Glomerular endothelial cell (primary cell): ENCODE measurements at regions not wholly inside any gene's neighbourhood (a gene's known extent, or its start where the extent isn't known, plus 50 kb on each side); places are given as distances from the start of the nearest gene placed in this dataset.
"Not testable (repeated sequence)": the region's sequence is repeated elsewhere in the genome, so short reads cannot be mapped to it uniquely, and the experiment has no call there.

ENCODE experiments used
- DNase-seq: peaks from one replicate; pipeline ENCODE4 v3.0.0-alpha.2; 2011; ENCODE audit warnings: low read depth, low spot score; ENCODE audit errors: extremely low read depth

DNA sequence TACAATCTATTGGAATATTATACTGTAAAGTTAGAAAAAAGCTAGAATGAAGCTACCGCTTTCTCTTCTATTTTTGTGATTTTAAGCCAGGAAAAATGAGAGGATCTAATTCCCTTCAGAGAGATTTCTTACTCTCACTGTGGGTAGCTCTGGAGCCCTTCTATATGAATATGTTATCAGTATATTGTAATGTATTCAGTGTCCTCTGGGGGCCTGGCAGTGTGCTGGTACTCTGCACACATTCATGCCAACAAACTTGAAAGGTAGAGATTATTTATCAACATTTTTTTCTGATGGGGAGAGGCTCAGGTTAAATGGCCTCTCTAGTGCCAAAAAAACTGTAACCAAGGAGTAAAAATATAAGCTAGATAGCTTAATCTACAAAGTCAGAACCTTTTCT lies 292.8 kb downstream of the TTC6 start:
- DNase-seq: no peak

DNA sequence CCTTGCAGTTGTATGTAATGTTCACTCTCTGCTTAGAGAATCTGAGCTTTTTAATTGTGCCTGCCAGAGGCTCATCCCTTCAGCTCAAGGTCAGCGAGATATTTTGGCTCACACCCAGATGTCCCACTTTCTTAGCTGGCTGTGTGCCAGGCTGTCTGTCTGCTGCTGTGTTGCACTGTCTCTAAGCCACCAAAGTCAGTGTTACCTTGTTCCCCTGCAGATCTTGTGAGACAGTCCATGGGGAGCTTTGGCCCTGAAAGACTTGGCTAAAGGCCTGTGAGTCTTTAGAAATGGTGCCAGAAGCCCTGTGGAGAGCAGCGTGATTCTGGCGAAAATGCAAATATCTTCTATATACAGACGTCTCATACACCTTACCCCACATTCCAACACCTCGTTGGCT lies 293.7 kb downstream of the TTC6 start:
- DNase-seq: no peak

DNA sequence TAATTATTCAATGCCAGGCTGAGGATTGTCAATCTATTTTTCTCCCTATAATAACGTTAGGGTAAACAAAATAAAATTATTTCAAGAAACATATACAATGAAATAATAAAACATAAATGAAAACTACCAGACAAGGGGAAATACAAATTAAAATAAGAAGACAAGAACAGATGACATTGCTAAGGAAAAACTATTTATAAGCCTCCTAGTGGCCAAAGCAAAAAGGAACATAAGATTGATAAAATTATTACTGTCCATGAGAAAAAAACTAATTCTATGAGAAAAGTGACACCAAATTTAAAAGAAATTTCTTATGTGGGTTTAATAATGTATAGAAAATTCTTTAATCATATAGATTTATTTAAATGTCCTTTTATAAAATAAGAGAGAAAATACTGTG lies 294.7 kb downstream of the TTC6 start:
- DNase-seq: no peak

DNA sequence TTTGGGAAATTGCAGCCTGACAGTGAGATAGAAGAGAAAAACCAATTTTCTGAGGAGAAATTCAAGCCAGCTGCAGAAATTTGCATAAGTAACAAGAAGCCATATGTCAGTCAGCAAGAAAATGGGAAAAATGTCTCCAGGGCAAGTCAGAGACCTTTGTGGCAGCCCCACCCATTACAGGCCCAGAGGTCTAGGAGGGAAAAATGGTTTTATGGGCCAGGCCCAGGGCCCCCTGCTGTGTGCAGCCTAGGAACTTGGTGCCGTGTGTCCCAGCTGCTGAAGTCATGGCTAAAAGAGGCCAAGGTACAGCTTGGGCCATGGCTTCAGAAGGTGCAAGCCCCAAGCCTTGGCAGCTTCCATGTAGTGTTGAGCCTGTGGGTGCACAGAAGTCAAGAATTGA lies 296.1 kb downstream of the TTC6 start:
- DNase-seq: not testable (repeated sequence)

DNA sequence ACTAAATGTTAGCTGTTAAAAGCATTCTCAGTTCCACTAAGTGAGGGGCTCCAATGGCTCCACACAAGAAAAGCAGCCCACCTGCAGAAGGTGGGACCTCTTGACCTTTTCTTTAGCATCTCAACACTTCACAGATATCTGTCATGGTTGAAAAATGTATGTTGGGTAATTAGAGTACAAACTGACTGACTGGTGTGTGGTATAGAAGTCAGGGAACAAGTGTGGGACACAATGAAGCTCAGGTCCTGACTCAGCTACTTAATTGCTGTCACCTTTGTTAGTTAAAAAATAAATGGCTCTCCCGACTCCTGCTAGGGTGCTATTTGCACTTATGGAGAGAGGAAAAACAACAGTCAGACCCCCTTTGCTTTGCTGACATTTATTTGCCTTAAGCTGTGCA lies 299.0 kb downstream of the TTC6 start:
- DNase-seq: no peak

DNA sequence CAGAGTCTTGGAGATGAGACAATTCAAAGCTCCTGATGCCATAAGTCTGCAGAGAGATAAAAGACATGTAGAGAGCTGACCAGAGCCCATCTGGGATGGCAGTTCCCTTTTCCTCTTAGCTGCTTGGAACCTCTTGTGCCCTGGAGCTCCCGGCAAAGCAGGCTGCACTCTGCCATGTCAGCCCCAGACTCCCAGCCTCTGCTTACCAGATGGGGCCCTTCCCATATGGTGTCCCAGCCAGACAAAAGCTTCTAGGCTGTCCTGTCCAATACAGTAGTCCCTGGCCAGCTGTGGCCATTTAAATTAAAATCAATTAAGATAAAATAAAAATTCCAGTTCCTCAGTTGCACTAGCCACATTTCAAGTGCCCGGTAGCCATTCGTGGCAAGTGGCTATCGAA lies 303.9 kb downstream of the TTC6 start:
- no peak for DNase-seq

DNA sequence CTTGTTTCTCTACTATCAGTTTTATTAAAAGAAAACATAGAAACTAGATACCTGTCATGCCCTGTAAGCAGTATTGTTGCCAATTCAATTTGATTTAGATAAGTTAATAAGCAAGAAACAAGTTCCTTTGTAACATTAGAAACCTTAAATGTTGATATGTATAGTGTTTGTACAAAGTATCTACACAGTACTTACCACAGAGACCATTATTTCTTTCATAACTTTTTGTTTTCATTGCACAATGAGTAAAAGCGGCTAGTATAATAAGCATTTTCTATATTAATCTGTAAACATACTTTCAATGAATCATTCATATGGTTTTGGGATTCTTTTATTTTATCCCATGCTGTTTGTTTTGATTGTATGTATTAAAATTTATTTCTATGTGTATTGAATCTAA lies 305.1 kb downstream of the TTC6 start:
- no peak for DNase-seq

DNA sequence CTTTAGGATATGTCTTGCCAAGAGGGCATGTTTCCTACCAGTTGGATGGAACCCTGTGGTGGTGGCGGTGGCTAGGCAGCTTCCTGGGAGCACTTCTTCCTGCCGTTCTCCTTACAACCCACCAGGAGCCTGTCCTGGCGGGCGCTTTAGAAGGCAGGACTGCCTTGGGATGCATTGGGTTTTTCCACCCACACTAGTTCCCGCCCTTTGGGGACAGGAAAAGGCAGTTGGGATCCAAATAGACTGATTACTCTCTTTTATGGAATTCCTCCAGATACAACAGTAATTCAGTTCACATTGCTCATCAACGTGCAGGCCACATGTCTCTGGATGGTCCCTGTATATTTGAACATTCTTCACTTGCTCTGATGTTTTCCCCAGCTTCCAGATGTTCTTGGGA lies 305.7 kb upstream of the SSTR1 start:
- no peak for DNase-seq

DNA sequence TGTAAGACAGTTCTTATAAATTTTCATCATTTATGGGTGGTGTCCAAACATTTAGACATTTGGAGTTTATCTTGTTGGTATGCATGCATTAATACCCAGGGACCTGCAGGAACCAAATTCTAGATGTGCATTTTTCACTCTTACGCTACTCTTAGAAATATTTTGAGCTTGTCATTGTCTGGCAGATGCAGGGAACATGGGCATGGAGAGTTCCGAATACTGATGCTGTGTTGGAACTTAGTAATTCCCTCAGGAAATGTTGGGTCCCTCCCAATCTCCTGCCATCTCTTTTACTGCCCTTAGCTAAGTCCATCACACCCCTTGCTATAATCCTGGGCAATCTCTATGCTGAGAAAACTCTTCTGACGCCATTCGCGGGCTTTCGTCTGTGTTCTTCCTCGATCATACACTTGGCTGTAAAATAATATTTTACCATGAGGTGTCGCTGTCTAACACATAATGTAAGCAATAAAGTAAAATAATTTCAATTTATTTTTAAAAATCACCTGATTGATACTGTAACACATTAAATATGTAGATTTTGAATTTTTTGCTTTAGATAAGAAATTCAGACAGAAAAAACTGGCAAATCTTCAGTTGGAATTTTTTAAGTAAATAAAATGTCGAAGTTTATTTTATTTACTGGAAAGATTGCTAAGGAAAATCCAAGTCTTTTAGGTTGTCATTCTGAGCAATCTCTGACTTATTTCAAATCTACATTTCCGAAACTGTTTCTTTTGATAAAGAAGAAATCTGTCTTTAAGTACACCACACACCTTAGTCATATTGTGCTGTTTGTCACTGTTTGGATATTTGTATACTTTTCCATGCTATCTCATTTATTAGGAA lies 304.1 kb upstream of the SSTR1 start:
- peak; percentile 27 for DNase-seq

DNA sequence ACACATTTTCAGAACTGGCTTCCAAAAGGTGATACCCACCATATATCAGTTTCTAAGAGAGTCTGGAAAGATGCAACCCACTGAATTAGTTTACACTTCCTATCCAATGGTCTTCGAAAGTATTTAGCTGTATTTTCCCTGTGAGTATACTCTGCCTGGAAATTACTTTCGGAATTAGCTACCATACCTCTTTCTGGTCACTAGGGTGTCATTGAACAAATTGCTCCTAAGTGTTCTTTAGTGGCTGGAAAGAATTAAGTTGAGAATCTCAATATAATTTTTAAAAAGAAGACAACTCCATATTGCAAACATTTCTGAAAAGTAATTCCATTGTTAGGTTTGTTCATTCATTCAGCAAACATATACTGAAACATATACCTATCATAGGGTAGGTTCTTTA lies 283.1 kb upstream of the SSTR1 start:
- DNase-seq: no peak

DNA sequence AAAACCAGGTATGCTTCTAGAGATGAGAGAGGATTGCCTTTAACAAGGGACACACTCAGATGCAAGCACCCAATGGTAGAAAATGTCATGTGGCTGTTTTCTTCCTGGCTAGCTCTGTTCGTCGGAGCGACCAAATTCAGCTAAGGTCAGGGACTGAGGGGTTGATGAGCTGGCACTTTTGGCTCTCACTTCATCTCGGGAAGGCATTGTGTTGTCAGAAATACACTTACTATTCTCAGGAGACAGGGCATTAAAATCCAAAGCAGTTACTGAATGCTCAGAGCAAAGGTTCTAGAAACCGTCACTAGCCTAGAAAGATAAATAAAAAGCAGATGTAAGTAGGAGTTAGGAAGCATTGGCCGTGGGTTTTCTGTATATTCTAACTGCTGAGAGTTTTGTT lies 275.7 kb upstream of the SSTR1 start:
- DNase-seq: no peak

DNA sequence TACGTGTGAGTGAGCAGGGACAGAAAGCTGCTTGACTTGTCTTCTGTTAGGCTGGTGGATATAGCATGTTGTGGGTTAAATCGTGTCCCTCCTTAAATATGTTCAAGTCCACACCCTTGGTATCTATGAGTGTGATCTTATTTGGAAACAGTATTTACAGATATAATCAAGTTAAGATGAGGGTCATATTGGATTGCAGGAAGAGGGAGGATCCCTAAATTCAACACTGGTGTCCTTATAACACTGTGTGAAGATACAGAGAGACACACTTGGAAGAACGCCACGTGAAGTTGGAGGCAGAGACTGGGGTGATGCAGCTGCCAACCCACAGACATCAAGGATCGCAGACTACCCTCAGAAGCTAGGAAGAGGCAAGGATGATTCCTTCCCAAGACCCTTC lies 275.2 kb upstream of the SSTR1 start:
- no peak for DNase-seq

DNA sequence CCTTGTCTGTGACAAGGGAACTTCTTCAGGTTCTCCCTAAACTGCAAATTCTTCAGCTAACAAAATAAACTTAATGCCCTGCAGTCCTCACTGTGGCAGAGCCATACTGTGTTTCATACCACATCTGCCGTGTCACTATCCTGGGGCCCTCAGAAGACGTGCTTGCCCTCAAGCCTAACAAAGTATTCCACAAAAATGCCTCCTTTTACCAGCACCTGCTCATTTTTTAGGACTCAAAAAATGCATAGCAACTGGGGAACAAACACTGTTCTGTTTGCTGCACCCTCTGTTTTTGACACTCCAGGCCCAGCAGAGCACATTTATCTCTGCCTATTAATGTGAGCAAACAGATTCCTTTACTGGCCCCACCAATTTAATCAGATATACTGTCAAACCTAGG lies 270.7 kb upstream of the SSTR1 start:
- DNase-seq: no peak

DNA sequence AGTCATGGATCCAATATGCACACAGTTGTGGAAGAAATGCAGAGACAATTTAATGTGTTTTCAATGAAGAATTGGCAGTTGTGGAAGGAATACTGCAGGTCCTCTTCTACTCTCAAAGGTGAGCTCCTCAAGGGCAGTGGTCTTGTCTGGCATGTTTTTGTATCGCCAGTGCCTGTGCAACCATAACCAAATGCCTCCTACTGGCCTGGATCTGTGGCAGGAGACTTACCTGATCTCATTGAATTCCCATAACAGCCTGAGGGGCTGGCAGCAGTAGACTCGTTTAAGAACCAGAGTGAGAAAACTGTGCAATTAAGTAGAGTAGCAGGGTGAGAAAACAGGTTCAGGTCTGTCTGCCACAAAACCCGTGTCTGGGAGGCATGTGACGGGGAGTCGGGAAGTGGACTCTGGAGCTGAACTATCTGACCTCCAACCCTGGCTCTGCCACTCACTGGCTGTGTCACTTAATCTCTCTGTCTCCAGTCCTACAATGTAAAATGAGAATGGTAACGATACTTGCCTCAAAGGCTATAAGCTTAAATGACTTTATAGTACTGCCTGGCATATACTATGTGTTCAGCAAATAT lies 268.2 kb upstream of the SSTR1 start:
- DNase-seq: no peak

DNA sequence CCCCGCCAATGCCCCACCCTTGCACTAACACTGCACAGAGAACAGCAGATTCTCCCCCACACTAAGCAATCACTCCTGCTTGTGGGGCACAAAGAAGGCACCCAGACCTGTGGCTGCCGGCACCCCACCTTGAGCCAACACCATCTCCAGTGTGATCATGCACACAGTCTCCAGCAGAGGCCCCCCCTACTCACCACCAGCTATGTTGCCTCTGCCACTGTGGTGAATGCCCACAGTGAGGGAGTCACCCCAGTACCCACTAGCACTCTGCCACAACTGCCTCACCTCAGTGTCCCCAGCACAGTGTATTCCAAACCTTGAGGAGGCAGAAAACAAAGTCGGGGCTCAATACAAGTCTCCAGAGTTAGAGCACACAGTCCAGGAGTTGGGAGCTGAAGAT lies 261.7 kb upstream of the SSTR1 start:
- no peak for DNase-seq

DNA sequence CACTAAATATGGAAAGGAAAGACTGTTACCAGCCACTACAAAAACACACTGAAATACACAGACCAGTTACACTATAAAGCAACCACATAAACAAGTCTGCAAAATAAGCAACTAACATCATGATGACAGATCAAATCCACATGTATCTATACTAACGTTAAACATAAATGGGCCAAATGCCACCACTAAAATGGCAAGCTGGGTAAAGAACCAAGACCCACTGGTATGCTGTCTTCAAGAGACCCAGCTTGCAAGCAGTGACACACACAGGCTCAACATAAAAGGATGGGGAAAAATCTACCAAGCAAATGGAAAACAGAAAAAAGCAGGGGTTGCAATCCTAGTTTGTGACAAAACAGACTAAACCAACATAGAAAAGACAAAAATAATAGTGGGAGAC lies 260.9 kb upstream of the SSTR1 start:
- no peak for DNase-seq

DNA sequence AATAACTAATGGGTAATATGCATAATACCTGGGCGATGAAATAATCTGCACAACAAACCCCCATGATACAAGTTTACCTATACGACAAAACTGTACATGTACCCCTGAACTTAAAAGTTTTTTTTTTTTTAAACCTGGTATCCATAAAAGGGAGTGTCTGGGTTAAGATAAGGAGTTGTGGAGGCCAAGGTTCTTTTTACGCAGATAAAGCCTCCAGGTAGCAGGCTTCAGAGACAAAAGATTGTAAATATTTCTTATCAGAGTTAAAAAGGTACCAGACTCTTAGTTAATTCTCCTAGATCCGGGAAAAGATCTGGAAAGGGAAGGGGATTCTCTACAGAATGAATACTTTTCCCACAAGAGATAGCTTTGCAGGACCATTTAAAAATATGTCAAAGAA lies 259.4 kb upstream of the SSTR1 start:
- DNase-seq: no peak

DNA sequence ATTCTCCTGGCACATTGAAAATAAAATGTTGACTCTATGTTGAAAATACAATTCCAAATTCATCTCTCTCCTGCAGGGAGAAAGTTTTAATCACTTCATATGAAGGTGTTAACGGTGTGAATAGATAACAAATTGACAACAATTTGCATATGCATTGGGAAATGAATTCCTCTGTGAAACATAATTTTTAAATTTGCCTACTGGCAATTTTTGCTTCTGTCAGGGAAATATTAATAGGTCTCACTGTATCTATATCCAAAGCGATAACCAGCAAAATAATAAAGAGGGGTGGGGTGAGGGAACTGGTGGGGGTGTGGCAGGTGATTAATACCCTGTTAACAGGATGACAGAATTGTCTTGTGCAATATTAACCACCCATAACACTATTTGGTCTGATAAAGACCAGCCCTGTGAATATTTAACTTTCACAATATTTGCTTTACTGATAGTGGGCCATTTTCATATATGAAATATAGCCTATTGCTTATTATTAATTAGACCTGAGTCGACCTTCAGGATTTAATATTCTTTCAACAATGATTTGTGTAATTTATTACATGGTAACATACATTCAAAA lies 239.0 kb upstream of the SSTR1 start:
- DNase-seq: no peak

DNA sequence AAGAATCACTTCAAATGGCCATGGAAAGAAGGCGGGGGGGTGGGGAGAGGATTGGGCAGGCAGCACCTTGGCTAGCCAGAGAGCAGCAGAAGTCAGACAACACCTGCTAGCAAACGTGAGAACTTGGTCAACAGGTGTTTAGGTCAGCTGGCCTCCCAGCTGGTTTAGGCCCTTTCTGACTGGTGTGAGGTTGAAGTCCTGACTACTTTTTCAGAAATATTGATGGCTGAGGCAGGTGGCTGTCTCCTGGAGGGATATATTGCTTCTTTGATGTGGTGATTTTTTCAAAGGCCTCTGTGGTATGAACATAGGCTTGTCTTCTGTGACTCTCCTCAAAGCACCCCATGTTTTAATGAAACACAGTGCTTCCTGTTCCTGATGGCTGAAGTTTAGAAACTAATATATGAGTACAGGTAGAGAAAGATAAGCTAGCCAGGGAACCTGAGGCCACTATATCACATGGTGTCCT lies 238.2 kb upstream of the SSTR1 start:
- no peak for DNase-seq

DNA sequence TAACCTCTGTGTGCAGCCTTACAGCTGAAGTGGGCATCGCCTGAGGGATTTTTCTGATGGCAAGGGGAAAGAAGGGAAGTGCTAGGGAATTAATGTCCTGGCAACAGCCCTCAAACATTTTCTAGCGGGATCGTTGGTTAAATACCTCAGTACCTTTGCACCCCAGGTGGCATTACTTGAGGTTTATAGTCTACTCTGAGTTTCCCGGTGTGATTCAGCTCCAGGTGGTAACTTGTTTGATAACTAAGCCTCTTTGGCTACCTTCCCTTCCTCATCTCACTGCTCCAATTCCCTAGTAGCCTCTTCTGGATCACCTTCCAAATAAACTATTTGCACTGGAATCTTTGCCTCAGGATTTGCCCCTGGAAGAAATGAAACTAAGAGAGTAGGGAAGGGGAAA lies 237.0 kb upstream of the SSTR1 start:
- no peak for DNase-seq

DNA sequence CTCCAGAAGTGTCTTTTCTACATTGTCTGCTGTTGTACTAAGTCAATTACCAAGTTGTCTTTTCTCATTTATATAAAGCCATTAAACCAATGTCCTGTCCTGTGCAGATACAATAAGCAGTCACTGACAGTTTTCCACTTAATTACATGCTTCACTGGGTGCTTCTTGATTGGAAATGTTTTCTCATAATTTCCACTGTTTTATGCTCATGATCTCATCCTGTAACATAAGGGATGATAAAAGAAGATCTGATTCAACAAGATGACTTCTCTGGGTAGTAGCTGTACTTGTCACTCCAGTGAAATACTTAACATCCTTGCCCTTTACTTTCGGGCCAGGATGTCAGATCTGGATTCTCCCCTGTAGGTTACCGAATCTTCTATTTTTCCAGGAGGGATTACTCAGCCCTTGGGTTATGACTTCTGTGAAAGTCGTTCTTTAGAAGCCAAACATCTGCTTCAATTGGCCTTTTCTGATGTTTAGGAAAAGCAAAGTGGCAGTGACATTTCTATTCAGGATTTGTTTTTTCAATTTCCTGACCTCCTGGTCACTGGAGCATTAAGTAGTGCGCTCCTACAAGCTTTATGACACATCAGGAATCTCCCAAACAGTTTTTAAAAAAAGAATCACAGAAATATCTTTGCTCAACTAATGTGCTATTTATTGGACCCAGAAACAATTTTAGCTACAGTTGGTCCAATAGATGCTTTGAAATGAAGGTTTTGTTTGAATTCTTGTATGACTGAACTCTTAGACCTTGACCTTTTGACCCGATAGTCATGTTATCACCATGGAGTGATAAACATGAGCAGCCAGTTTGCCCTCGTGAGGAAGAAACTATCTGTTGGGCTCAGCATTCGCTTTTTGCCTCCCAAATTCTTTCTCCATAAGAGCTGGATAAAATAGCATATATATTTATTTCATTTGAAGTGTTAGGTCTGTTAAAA lies 234.5 kb upstream of the SSTR1 start:
- DNase-seq: no peak
